Natural killer cell (primary cell): ENCODE measurements at regions not wholly inside any gene's neighbourhood (a gene's known extent, or its start where the extent isn't known, plus 50 kb on each side); places are given as distances from the start of the nearest gene placed in this dataset.

Experiments used
- ATAC-seq, 3 donors: fragments of 150-1000 bp in 2 of 3; fragments of 200-7000 bp in 1 of 3; cut with Tn5 transposase; 1 replicate in 1 of 3; 2 replicates in 2 of 3; pipeline ENCODE4 v1.10.0; 2021; ENCODE audit warnings: mild to moderate bottlenecking in 2 of 3, moderate library complexity in 2 of 3
- DNase-seq, 2 donors: peaks; one replicate each; pipeline versions ENCODE4 v3.0.0 to v3.0.0-alpha.2; 2013 to 2021; ENCODE audit warnings: mixed read lengths in 1 of 2
- H3K27ac ChIP-seq: one replicate; pipeline ENCODE4 v1.5.1; 2013; ENCODE audit warnings: mild to moderate bottlenecking, low read length
- H3K27me3 ChIP-seq: one replicate; pipeline ENCODE4 v1.6.1; 2013; ENCODE audit warnings: low read length; ENCODE audit not compliant: control insufficient read depth, insufficient read depth
- H3K36me3 ChIP-seq: one replicate; pipeline ENCODE4 v1.6.1; 2013; ENCODE audit warnings: low read length; ENCODE audit not compliant: control insufficient read depth, insufficient read depth
- H3K4me1 ChIP-seq: one replicate; pipeline ENCODE4 v1.6.1; 2013; ENCODE audit warnings: low read length; ENCODE audit not compliant: control insufficient read depth, insufficient read depth
- H3K4me3 ChIP-seq: one replicate; pipeline ENCODE4 v1.5.1; 2013; ENCODE audit warnings: low read length
- H3K9me3 ChIP-seq: one replicate; pipeline ENCODE4 v1.6.1; 2013; ENCODE audit warnings: low read length; ENCODE audit not compliant: control insufficient read depth, insufficient read depth
- H3K27ac Mint-ChIP-seq, 2 donors: one replicate each; pipeline ENCODE4 v1.8.0; 2022; ENCODE audit warnings: mild to moderate bottlenecking in 2 of 2, mixed read lengths in 2 of 2, moderate library complexity in 1 of 2
- H3K27me3 Mint-ChIP-seq, 2 donors: one replicate each; pipeline ENCODE4 v1.8.0; 2022; ENCODE audit warnings: low read depth in 2 of 2, mixed read lengths in 2 of 2
- H3K36me3 Mint-ChIP-seq: one replicate; pipeline ENCODE4 v1.8.0; 2022; ENCODE audit warnings: mixed read lengths
- H3K4me1 Mint-ChIP-seq, 2 donors: one replicate each; pipeline ENCODE4 v1.8.0; 2022; ENCODE audit warnings: mixed read lengths in 2 of 2
- H3K4me3 Mint-ChIP-seq: one replicate; pipeline ENCODE4 v1.8.0; 2022; ENCODE audit warnings: mild to moderate bottlenecking, moderate library complexity, mixed read lengths
- H3K9me3 Mint-ChIP-seq, 2 donors: one replicate each; pipeline ENCODE4 v1.8.0; 2022; ENCODE audit warnings: mixed read lengths in 2 of 2
- CTCF ChIP-seq: fragments of 200-600 bp; IDR thresholded peaks from one replicate; pipeline ENCODE4 v1.8.0; 2022; ENCODE audit warnings: antibody characterized with exemption
- WGBS: methylation state at CpG from one replicate; pipeline ENCODE4 v1.1.7; 2013; ENCODE audit warnings: missing lambda C conversion rate; ENCODE audit not compliant: insufficient coverage; 5-methylcytosine and 5-hydroxymethylcytosine counted together
- intact Hi-C: fragments of 100-400 bp; cut with micrococcal nuclease; formaldehyde crosslinking; loops from one replicate; pipeline ENCODE4 v1.14.2; 2022

GRCh38 chr6:11353921-11354389 is 121.5 kb upstream of the NEDD9 start:
- no peak for TF ChIP-seq CTCF
- no peak overlapping the region for H3K4me3 ChIP-seq
- DNase-seq (peak in 1 of 2 donors; percentile 46), ATAC-seq (peak in 2 of 3 donors; percentile 28 to 68)
- peak overlapping the region; percentile 78 to 83 for H3K27ac Mint-ChIP-seq
- H3K4me1 ChIP-seq = peaks cover 31% of the 10 kb centered on the region
- H3K36me3 ChIP-seq = peaks cover 11% of the 10 kb centered on the region
- peak overlapping the region; percentile 1 for H3K4me3 Mint-ChIP-seq
- intact Hi-C loops = no loop called here
- H3K36me3 Mint-ChIP-seq = peaks cover 8% of the 10 kb centered on the region
- no peaks in the 10 kb centered on the region for H3K27me3 Mint-ChIP-seq
- 37% methylated on average over 6 of the region's 6 CpGs for WGBS
- no peaks in the 10 kb centered on the region for H3K9me3 Mint-ChIP-seq
- H3K9me3 ChIP-seq = no peaks in the 10 kb centered on the region
- H3K27ac ChIP-seq = peak overlapping the region; percentile 1
- H3K27me3 ChIP-seq = no peaks in the 10 kb centered on the region
- H3K4me1 Mint-ChIP-seq = peaks cover 82 to 85% of the 10 kb centered on the region in 2 donors

- Mint-ChIP-seq H3K36me3 (peaks cover 8% of the 10 kb centered on the region), H3K27me3 (no peaks in the 10 kb centered on the region), H3K27ac (peak overlapping the region; percentile 4 to 17), H3K4me3 (no peak overlapping the region), H3K9me3 (no peaks in the 10 kb centered on the region), H3K4me1 (peaks cover 89 to 94% of the 10 kb centered on the region in 2 donors)
- 89% methylated on average over 4 of the region's 4 CpGs for WGBS
- H3K27ac ChIP-seq = no peak overlapping the region
- no peak overlapping the region for H3K4me3 ChIP-seq
- H3K36me3 ChIP-seq = peaks cover 11% of the 10 kb centered on the region
- ATAC-seq = peak; percentile 47 to 90 (median 63)
- TF ChIP-seq CTCF = no peak
- intact Hi-C loops = no loop called here
- peaks cover 29% of the 10 kb centered on the region for H3K4me1 ChIP-seq
- H3K9me3 ChIP-seq = no peaks in the 10 kb centered on the region
- no peak for DNase-seq
- no peaks in the 10 kb centered on the region for H3K27me3 ChIP-seq
Measured at GRCh38 chr6:11350294-11350693, 117.8 kb upstream of the NEDD9 start.

GRCh38 chr6:11349880-11350279 is 117.4 kb upstream of the NEDD9 start:
- H3K36me3 Mint-ChIP-seq = peaks cover 8% of the 10 kb centered on the region
- Histone ChIP-seq H3K36me3 (peaks cover 11% of the 10 kb centered on the region), H3K9me3 (no peaks in the 10 kb centered on the region), H3K4me1 (peaks cover 29% of the 10 kb centered on the region), H3K27ac (no peak overlapping the region), H3K4me3 (no peak overlapping the region), H3K27me3 (no peaks in the 10 kb centered on the region)
- no peaks in the 10 kb centered on the region for H3K27me3 Mint-ChIP-seq
- no peak for DNase-seq
- no peak for TF ChIP-seq CTCF
- intact Hi-C loops = no loop called here
- peaks cover 89 to 94% of the 10 kb centered on the region in 2 donors for H3K4me1 Mint-ChIP-seq
- H3K27ac Mint-ChIP-seq = peak overlapping the region; percentile 4 to 17
- H3K9me3 Mint-ChIP-seq = no peaks in the 10 kb centered on the region
- H3K4me3 Mint-ChIP-seq = no peak overlapping the region
- ATAC-seq = no peak

DNA sequence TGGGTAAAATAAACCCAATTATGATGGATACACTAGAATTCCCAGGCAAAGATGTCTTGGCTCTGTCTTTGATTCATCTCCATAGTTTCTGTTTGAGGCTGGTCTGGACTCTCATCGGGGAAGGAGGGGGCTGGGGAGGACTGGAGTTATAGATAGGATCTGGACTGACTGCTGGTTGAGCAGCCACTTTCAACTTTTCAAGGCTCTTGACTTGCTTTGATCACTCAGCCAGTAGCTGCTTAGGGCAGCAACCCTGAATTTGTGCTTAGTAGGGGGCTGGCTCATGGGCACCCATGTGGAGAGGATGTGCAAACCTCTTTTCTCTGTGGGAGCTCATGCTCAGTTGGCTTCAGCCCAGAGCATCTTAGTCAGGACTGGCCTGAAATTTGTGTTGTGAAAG is 114.0 kb upstream of the NEDD9 start:
- Mint-ChIP-seq H3K27ac (peak overlapping the region in 1 of 2 donors; percentile 39), H3K27me3 (no peaks in the 10 kb centered on the region), H3K4me1 (peaks cover 85 to 92% of the 10 kb centered on the region in 2 donors), H3K36me3 (no peaks in the 10 kb centered on the region), H3K9me3 (no peaks in the 10 kb centered on the region), H3K4me3 (no peak overlapping the region)
- Histone ChIP-seq H3K9me3 (no peaks in the 10 kb centered on the region), H3K27me3 (no peaks in the 10 kb centered on the region), H3K36me3 (peaks cover 11% of the 10 kb centered on the region), H3K4me3 (no peak overlapping the region), H3K27ac (no peak overlapping the region), H3K4me1 (peaks cover 20% of the 10 kb centered on the region)
- no peak for TF ChIP-seq CTCF
- ATAC-seq (no peak), DNase-seq (no peak)
- intact Hi-C loops = no loop called here
- 77% methylated on average over 1 of the region's 1 CpG for WGBS
